ENCODE measurements at regions not wholly inside any gene's neighbourhood (a gene's known extent, or its start where the extent isn't known, plus 50 kb on each side); places are given as distances from the start of the nearest gene placed in this dataset.

GRCh38 chr1:5351366-5351765 is 640.9 kb downstream of the NPHP4 start:
- DNase-seq = no peak

DNA sequence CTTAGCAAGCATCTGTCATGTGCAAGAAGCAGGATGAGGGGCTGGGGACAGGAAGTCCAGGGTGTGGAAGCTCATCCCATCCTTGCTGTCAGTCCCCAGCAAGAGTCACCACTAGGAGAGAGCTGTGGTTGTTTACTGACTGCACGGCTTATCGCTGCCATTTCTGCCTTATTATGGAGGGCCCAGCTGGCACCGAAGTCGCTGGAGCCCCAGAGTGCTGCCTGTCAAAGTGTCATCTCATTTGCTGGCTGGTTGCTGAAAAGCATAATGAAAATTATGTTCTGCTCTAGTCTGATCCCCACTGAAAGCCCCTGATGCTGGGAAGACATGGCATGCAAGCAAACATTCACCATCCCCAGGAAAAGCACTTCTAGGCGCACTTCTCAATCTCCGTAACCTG is 642.7 kb downstream of the NPHP4 start:
- no peak for DNase-seq

GRCh38 chr1:5348732-5349465 is 643.3 kb downstream of the NPHP4 start:
- DNase-seq = peak; percentile 0

DNA sequence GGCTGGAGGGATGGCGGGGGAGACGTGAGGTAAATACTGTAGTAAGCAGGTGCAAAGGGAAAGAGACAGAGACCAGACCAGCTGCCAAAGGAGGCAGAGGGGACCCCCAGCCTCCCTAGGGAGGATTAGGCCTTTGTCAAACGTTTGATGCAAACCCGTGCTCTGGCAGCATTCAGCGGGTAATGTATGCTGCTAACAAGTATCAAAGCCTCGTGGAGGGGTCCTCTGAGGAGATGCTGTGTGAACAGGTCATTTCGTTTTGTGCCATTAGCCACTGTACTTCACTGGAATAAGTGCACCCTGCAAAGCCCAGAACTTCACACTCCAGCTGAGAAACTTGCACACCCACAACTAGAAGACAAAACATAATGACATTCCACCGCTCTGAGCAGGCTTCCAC is 644.5 kb downstream of the NPHP4 start:
- DNase-seq = no peak

DNA sequence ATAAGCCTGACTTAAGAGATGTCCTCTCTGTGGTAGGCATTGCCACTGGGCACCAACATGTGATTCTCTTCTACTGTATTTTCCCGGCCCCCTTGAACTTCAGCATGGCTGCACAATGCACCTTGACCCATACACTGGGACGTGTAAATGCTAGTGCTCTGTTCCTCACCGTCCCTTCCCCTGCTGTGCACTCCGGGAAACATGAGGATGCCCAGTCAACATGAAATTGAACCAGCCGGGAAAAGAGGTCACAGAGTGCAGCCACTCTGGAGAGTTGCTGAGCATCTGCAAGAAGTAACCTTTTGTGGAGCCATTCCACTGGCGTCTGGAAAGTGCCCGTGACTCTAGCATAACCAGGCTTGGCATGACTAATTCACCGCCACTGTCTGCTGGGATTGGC is 646.7 kb downstream of the NPHP4 start:
- DNase-seq = no peak

DNA sequence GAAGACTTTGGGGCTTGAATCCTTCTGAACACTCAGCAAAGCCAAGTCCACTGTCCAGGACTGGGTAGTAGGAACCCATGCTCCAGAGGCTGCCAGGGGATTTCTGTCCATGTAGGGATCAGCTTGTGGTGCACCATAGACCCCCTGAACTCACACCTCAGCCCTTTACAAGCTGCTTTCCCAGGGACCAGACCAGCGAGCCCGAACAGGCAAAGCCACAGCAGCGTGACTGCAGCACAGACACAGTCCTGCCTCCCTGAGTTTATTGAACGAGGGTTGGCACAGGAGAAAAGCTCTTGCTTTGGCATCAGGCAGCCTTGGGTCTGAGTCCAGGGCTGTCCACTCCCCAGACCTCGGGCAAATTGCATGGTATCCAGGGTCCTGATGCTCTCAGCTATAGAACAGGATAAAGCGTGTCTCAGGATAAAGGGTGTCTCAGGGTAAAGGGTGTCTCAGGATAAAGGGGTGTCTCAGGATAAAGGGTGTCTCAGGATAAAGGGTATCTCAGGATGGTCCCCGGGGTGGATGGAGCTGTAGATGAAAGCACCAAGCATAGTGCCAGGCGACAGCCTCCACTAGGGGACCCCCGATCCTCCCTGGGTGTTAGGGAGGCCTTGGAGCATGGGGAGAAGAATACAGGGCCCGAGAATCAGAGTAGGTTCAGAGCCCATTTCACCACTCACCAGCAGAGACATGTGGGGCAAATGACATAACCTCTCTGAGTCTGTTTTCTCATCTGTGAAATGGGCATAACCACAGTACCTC is 648.8 kb downstream of the NPHP4 start:
- no peak for DNase-seq

GRCh38 chr1:5342830-5343229 is 649.4 kb downstream of the NPHP4 start:
- no peak for DNase-seq

DNA sequence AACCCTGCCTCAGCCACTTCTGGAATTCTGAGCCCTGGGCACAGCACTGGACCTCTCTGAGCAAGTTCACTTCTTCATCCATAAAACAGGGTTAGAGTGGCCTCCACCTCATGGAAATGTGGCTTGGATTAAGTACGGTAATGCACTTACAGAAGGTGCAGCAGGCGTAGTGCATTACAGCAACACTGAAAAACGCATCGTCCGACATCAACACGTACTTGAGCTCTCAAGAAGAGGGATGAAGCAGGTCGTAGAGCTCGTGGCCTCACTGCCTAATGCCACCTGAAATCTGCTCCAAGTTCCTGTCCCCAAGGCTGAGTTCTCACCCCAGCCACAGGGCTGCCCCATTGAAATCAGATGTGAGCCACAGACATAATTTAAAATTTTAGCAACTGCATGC is 650.1 kb downstream of the NPHP4 start:
- DNase-seq = no peak

GRCh38 chr1:5341471-5341870 is 650.8 kb downstream of the NPHP4 start:
- DNase-seq = no peak

DNA sequence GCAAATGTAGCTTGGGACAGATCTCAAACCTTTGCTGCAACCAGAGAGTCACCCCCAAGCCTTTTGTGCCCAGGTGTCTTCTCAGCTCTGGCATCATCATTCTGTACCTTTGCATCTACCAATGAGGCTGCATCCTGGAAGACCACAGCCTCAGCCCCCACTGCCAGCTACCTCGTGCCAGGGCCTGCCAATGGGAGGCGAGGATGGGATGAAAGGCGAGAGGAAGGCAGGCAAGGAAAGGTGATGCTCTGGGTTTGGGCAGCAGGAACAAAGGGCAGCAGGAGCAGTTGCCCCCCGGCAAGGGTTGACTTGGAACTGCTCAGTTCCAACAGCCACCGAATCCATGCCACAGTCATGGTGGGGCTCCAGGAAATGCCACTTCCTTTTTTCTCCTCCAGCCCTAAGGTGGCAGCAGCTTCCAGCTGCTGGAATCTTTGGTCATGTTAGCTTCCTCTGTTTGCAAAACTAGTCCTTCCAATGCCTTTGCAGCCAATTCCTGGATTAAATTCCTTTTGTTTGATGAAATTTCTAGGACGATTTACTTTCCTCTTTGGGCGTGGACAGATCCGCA is 651.6 kb downstream of the NPHP4 start:
- DNase-seq = no peak

GRCh38 chr1:5338466-5338865 is 653.8 kb downstream of the NPHP4 start:
- no peak for DNase-seq

GRCh38 chr1:5333291-5333690 is 658.9 kb downstream of the NPHP4 start:
- no peak for DNase-seq

- no peak for DNase-seq
Measured at GRCh38 chr1:5331101-5331500, 661.1 kb downstream of the NPHP4 start.

DNA sequence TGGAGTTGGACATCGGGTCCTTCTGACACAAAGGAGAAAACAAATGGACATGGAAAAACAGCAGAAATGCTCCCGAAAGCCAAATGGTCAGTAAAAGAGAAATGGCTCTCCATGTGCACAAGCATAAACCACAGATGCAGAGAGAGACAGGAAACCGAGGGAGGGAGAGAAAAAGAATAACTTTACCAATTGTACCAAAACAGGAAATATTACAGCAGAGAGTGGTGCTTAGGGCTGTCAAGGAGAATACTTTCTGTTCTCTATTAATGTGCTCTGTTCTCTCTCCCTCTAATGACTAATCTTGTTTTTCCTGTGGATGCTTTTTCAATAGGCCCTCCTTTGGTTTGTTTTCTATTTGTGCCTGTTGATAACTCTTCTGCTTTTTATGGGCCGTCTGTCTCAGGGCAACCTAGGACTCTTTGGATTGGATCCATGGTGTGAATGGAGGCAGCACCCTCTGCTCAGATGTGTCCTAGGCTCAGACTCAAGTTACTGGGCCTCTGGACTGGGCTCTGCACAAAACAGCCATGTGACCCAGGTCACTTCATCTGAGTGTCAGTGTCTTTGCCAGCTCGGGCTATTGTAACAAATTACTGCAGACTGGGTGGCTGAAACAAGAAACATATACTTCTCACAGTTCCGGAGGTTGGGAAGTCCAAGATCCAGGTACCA is 663.0 kb downstream of the NPHP4 start:
- DNase-seq = no peak

DNA sequence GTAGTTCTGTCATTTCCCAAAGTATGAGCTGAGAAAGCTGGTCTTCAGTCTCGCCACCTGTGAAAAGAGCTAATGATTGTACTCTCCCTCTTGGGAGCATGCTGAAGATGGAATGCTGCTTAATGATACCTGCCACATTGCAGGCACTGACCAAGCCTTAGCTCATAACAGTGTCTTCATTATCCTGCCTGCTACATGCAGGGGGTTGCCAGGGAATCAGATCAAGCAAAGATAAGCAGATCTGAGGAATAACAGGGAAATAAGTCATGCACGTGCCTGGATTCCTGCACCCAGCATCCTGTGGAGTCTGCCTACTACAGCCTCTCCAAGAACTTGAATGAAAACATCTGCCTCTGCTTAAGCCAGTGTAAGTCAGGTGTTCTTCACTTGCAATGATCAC is 667.3 kb downstream of the NPHP4 start:
- no peak for DNase-seq

DNA sequence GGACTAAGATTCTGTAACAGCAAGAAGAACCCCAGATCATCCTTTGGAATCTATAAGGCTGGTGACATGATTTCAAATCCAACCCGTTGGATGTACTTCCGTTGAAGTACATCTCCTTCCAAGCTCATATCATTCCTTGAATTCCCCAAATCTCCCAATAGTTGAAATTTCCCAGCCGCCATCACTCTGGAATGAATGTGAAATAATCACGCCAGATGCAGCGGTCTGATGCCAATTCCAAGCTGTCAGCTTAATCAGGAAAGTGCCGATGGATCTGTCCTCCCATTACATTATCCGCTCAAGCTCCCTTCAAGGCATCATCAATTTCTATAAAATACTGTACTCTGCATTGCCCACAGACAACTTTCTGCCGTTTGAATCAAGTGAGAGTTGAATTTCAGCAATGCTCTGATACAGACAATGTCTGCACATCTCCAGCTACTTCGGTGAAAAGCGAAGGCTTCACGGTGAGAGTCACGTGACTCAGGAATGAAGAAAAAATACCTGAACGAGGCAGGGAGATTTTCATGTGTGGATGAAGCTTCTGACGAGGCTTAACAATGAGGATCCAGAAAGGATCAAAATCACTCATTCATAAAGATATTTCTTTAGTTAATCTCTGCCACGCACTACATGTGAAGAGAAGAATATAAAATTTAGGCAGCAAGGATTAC is 663.9 kb downstream of the AJAP1 start:
- no peak for DNase-seq

DNA sequence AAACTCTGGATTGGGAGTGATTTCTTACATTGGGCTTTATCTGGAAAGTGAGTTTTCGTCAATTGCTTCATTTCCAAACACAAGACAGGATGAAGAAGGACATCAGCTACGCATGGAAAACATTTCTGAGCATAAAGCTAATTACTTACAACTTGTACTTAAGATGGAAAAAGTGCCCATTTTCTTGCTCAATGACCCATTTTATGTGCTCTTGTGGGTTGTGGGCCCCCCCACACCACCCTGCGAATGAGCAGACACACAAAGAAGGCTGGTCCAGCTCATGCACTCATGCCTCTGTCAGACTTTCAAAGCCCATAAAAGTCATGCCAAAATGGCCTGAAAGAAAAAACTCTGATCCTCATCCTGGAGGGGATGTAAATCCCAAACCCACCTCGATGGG is 663.0 kb downstream of the AJAP1 start:
- DNase-seq = no peak

- DNase-seq = no peak
Measured at GRCh38 chr1:5312862-5313261, 658.5 kb downstream of the AJAP1 start.

DNA sequence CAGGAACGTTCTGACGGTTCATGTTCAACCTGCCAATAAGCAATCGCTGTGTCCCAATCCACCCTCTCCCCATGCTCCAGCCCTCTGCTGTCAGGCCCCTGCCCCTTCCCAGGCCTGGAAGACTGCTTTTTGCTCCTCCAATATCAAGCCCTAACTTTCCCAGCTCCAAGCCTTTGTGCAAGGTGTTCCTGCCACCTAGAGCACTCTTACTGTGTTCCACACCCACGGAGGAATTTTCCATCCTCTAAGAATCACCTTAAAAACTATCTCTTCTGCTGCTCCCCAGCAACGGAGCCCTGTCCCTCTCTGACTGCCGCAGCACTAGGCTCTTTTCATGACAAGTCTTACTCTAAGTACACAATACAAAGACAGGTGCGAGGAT is 657.9 kb downstream of the AJAP1 start:
- DNase-seq = no peak

DNA sequence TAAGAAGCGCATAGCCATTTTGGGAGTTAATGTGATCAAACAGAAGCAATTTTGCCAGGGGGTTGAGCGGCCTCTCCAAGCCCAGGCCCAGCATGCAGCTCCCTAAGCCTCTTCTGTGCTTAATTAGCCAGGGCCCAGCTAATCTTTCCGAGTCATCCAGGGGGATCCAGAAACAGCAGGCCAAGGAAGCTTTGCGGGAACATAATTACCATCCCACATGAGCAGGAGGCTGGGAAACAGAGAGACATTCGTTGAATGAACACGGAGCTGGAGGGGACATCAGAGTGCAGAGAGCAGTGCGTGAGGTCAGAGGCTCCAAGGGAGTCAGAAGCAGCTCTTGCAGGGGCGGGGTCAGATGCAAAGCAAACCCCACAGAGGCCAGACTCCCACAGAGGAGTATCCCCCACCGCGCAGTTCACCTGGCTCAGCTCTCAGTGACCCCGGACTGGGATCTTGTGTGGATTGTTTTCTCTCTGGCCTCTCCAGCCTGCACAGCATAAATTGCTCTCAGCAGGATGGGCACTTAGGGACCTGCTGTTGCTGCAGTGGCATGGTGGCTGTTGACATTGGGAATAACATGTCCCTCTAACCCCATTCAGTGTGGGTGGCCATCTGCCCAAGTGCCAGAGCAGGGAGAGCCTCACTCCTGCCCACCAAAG is 657.4 kb downstream of the AJAP1 start:
- DNase-seq = no peak

GRCh38 chr1:5311147-5311546 is 656.7 kb downstream of the AJAP1 start:
- DNase-seq = no peak

DNA sequence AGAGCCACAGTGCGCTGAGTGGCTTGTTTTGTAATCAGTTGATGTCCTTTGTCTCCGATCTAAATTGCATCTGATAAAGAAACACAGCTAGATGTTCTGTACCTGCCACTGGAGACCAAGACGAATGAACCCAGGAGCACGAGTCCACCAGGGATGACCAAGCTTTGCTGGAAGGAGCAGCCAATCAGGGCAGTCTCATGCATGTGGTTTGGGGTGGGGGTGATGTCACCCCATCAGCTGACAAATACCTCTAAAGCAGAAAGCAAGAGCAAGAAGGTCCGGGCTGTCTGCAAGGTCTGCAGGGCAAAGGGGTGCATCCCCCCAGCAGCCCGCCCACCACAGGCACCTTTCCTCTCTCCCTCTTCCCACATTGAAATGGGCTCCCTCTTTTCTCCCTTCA is 653.8 kb downstream of the AJAP1 start:
- DNase-seq = no peak

- peak; percentile 10 for DNase-seq
Measured at GRCh38 chr1:5304702-5305101, 650.3 kb downstream of the AJAP1 start.

All from OCI-M1 (cell line).